Progenitor cell of endocrine pancreas (in vitro differentiated cells): ENCODE measurements at regions not wholly inside any gene's neighbourhood (a gene's known extent, or its start where the extent isn't known, plus 50 kb on each side); places are given as distances from the start of the nearest gene placed in this dataset.

Experiments
- DNase-seq: peaks from one replicate; pipeline ENCODE4 v3.0.0; 2021; ENCODE audit warnings: low spot score; ENCODE audit not compliant: unreplicated experiment
- H3K27ac Mint-ChIP-seq: 2 replicates; pipeline ENCODE4 v1.8.0; 2021; ENCODE audit warnings: mild to moderate bottlenecking, moderate library complexity, mixed read lengths
- H3K27me3 Mint-ChIP-seq: 2 replicates; pipeline ENCODE4 v1.8.0; 2021; ENCODE audit warnings: mixed read lengths
- H3K36me3 Mint-ChIP-seq: 2 replicates; pipeline ENCODE4 v1.8.0; 2022; ENCODE audit warnings: mixed read lengths; ENCODE audit not compliant: insufficient read depth
- H3K4me1 Mint-ChIP-seq: 2 replicates; pipeline ENCODE4 v1.8.0; 2021; ENCODE audit warnings: low read depth, mixed read lengths
- H3K4me3 Mint-ChIP-seq: 2 replicates; pipeline ENCODE4 v1.8.0; 2021; ENCODE audit warnings: low read depth, mild to moderate bottlenecking, moderate library complexity, mixed read lengths
- H3K9me3 Mint-ChIP-seq: 2 replicates; pipeline ENCODE4 v1.8.0; 2021; ENCODE audit warnings: low read depth, mixed read lengths
- TF ChIP-seq, protein P1 (sequence below): fragments of 200-600 bp; sonication (generic); IDR thresholded peaks from one replicate; pipeline ENCODE4 v1.5.0; 2021; ENCODE audit warnings: antibody characterized with exemption, mild to moderate bottlenecking; ENCODE audit not compliant: unreplicated experiment

DNA sequence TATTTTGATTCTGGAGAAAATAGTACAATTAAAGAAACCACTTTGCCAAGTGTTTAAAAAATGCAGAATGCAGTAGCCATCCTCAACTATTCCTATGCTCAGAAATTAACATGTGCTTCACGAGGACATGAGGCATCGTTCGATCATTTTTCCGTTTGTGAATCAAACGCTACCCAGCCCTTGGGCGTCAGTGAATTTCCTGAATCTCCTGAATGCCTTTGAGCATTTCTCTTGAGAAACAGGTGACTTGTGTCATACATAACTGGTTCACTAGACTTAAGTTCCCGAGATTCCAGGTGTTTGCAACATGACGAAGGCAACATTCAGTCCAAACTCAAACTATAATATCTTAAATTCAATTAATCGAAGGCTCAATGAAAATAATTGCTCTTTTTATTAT lies 110.0 kb upstream of the ALKAL2 start:
- Mint-ChIP-seq H3K27me3 (peaks cover 9% of the 10 kb centered on the region), H3K4me1 (peaks cover 8% of the 10 kb centered on the region), H3K27ac (no peak overlapping the region), H3K9me3 (no peaks in the 10 kb centered on the region), H3K36me3 (no peaks in the 10 kb centered on the region), H3K4me3 (no peak overlapping the region)
- TF ChIP-seq, protein P1, sequence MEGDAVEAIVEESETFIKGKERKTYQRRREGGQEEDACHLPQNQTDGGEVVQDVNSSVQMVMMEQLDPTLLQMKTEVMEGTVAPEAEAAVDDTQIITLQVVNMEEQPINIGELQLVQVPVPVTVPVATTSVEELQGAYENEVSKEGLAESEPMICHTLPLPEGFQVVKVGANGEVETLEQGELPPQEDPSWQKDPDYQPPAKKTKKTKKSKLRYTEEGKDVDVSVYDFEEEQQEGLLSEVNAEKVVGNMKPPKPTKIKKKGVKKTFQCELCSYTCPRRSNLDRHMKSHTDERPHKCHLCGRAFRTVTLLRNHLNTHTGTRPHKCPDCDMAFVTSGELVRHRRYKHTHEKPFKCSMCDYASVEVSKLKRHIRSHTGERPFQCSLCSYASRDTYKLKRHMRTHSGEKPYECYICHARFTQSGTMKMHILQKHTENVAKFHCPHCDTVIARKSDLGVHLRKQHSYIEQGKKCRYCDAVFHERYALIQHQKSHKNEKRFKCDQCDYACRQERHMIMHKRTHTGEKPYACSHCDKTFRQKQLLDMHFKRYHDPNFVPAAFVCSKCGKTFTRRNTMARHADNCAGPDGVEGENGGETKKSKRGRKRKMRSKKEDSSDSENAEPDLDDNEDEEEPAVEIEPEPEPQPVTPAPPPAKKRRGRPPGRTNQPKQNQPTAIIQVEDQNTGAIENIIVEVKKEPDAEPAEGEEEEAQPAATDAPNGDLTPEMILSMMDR = no peak
- no peak for DNase-seq

DNA sequence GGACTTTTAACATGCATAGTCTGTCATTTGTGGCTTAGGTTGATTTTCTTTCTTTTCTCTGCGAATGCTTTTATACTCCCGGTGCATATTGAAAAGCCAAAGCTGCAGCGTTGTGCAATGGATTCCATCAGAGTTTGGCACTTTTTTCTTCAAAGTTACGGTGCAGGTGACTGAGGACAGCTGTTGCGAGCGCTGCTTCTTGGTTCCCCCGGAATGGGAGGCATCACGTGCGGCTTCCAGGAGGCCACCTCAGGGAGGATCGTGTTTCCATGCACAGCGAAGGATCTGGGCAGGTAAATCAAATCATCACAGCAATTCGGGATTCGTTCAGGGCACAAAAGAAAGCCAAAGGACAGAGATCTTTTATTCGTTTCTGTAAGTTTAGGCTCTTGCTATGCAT lies 109.6 kb upstream of the ALKAL2 start:
- H3K4me3 Mint-ChIP-seq = no peak overlapping the region
- H3K4me1 Mint-ChIP-seq = peaks cover 8% of the 10 kb centered on the region
- DNase-seq = no peak
- H3K27me3 Mint-ChIP-seq = peaks cover 10% of the 10 kb centered on the region
- no peak overlapping the region for H3K27ac Mint-ChIP-seq
- no peaks in the 10 kb centered on the region for H3K36me3 Mint-ChIP-seq
- TF ChIP-seq, protein P1 = no peak
- no peaks in the 10 kb centered on the region for H3K9me3 Mint-ChIP-seq

DNA sequence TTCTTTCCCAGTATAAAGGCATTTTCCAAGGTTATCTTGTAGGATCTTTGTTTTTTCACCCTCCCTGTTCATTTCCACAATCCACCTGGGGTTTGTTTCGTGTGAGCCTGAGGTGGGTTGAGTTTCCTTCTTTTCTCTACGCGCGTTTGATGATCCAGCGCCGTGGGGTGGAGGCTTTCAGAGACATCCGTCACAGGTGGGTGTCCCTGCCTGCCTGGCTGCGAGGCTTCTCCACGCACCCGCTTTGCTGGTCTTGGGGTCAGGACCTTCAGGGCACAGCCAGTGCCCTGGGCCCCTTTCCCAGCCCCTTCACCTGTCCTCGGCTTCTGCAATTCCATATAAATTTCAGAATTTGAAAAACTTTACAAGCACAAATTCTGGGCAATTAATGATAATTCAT lies 109.0 kb upstream of the ALKAL2 start:
- no peak overlapping the region for H3K4me3 Mint-ChIP-seq
- no peak overlapping the region for H3K27ac Mint-ChIP-seq
- TF ChIP-seq, protein P1 = no peak
- H3K9me3 Mint-ChIP-seq = no peaks in the 10 kb centered on the region
- peaks cover 12% of the 10 kb centered on the region for H3K27me3 Mint-ChIP-seq
- peaks cover 8% of the 10 kb centered on the region for H3K4me1 Mint-ChIP-seq
- no peak for DNase-seq
- H3K36me3 Mint-ChIP-seq = no peaks in the 10 kb centered on the region

DNA sequence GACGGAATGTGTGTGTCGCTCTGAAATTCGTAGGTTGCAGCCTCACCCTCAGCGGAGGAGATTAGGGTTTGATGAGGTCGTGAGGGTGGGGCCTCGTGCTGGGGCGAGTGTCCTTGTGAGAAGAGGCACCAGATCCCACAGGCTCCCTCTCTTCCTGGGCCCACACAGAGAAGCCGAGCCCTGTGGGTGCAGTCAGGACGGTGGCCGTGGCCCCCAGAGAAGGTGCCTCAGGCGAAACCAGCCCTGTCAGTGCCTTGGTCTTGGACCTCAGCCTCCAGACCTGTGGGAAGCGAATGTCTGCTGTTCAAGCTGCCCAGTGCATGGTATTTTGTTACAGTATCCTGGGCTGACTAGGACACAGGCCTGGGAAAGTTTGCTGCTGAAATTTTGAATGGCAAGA lies 108.0 kb upstream of the ALKAL2 start:
- Mint-ChIP-seq H3K4me3 (no peak overlapping the region), H3K27ac (no peak overlapping the region)
- TF ChIP-seq, protein P1 = no peak

DNA sequence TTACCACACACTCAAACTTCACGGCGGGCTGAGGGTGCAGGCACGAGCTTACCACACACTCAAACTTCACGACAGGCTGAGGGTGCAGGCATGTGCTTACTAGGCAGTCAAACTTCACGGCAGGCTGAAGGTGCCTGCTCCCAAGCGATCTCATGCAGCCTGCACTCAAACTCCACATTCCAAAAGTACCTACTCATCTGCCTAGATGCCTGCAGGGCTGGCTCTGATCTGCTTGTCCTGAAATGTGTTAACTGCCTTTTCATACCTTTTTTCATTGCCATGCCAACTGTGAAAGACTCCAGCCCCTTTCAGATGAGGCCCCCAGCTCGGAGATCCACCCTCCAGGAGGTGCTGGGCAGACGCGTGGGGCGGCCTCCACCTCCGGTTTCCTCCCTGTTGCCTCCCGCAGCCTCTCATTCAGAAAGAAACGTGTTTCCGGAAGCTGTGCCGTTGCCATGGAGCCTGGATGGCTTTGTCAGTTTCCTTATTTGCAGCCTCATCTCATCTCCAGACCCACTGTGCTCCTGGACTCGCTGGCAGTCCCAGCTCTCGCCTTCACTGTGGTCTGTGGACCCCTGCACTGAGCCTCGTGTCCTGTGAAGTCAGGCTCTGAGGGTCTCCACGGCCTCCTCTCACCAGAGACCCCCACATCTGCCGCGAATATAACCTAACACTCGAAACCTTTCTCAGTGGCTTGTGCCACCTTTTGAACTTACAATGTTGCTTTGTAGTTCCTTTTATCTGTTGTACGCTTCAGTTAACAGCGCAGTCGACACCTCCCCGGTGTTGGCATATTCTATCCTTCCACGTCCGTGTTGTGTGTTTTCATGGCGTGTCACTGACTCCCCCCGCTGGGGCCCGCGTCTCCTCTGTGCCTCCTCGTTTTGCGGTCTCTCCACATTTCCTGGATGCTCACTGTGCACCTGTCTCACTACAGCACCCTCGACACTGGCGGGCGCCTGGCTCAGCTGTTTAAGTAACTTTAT lies 106.1 kb upstream of the ALKAL2 start:
- DNase-seq = no peak
- H3K9me3 Mint-ChIP-seq = peaks cover 2% of the 10 kb centered on the region
- H3K4me3 Mint-ChIP-seq = no peak overlapping the region
- TF ChIP-seq, protein P1 = no peak
- peaks cover 2% of the 10 kb centered on the region for H3K4me1 Mint-ChIP-seq
- no peaks in the 10 kb centered on the region for H3K36me3 Mint-ChIP-seq
- no peak overlapping the region for H3K27ac Mint-ChIP-seq
- H3K27me3 Mint-ChIP-seq = peaks cover 16% of the 10 kb centered on the region

More for the DNA sequence above, 108.0 kb upstream of the ALKAL2 start:
- Mint-ChIP-seq H3K4me1 (peaks cover 4% of the 10 kb centered on the region), H3K36me3 (no peaks in the 10 kb centered on the region), H3K27me3 (peaks cover 16% of the 10 kb centered on the region), H3K9me3 (no peaks in the 10 kb centered on the region)
- no peak for DNase-seq
